ENCODE measurements at regions not wholly inside any gene's neighbourhood (a gene's known extent, or its start where the extent isn't known, plus 50 kb on each side); places are given as distances from the start of the nearest gene placed in this dataset.

DNA sequence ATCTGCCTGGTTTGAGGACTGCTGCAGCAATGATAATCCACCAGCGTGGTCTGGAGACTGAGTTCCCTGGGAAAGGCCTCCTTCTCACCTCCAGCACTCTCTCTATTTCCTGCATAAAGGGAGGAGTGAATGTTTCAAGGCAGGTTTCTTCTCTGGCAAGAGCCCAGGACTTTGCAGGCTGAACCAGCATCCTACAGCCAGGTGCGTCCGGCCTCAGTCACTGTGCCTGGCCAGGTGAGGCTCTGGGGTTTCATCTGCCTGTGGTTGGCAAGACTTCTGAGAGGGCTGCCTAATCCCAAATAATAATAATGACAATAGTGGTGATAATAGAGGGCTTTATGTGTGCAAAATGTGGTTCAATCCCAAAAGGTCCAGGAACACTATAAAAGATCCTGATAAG, 269.0 kb upstream of the TBC1D5 start:
- Mint-ChIP-seq H3K27ac (no peak overlapping the region; a peak in 1 of 7 replicates), H3K9me3 (no peaks in the 10 kb centered on the region; a peak in 2 of 5 replicates), H3K36me3 (ENCODE audit: insufficient read depth in 1 of 3, low read depth in 3 of 3) (peaks cover 0 to 21% (median 11%) of the 10 kb centered on the region in 3 experiments; a peak in 5 of 7 replicates), H3K4me1 (no peaks in the 10 kb centered on the region), H3K27me3 (ENCODE audit: low read depth) (no peaks in the 10 kb centered on the region), H3K4me3 (no peak overlapping the region)
- H3K27me3 ChIP-seq (ENCODE audit: insufficient read depth, low read length), result no peaks in the 10 kb centered on the region
- H3K9ac ChIP-seq (ENCODE audit: extremely low read depth, insufficient read length, low read length), result no peak overlapping the region
- no peak overlapping the region for H3K18ac ChIP-seq (ENCODE audit: insufficient read length, low read depth, low read length)
- no peak overlapping the region for H2AFZ ChIP-seq (ENCODE audit: low read length)
- H2BK15ac ChIP-seq (ENCODE audit: low read depth, low read length), result no peak overlapping the region
- H4K91ac ChIP-seq (ENCODE audit: insufficient read length, low read depth, low read length), result no peak overlapping the region
- no peaks in the 10 kb centered on the region for H3K9me3 ChIP-seq (ENCODE audit: control insufficient read depth, low read depth, low read length)
- WGBS (ENCODE audit: extremely low coverage, insufficient read length, low lambda C conversion rate), result no CpG with 5 or more reads among the region's 3 CpGs
- no peak overlapping the region for H4K8ac ChIP-seq (replicated peaks; ENCODE audit: insufficient read length, low read depth, low read length)
- no peak overlapping the region for H3K56ac ChIP-seq (ENCODE audit: insufficient read length, low read depth, low read length)
- no peak overlapping the region for H2BK5ac ChIP-seq (ENCODE audit: insufficient read length, low read length)
- H2BK120ac ChIP-seq (ENCODE audit: low read depth, low read length, poor library complexity, severe bottlenecking), result no peak overlapping the region
- no peaks in the 10 kb centered on the region for H3K4me1 ChIP-seq (ENCODE audit: insufficient read depth, low read length)
- no peaks in the 10 kb centered on the region for H3K79me2 ChIP-seq (ENCODE audit: insufficient read depth, low read length)
- no peak overlapping the region for H3K27ac ChIP-seq (ENCODE audit: insufficient read length, low read depth, low read length)
- TF ChIP-seq, protein P1, sequence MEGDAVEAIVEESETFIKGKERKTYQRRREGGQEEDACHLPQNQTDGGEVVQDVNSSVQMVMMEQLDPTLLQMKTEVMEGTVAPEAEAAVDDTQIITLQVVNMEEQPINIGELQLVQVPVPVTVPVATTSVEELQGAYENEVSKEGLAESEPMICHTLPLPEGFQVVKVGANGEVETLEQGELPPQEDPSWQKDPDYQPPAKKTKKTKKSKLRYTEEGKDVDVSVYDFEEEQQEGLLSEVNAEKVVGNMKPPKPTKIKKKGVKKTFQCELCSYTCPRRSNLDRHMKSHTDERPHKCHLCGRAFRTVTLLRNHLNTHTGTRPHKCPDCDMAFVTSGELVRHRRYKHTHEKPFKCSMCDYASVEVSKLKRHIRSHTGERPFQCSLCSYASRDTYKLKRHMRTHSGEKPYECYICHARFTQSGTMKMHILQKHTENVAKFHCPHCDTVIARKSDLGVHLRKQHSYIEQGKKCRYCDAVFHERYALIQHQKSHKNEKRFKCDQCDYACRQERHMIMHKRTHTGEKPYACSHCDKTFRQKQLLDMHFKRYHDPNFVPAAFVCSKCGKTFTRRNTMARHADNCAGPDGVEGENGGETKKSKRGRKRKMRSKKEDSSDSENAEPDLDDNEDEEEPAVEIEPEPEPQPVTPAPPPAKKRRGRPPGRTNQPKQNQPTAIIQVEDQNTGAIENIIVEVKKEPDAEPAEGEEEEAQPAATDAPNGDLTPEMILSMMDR (conservative IDR thresholded peaks at IDR 0.05), result no peak
- H3K4me2 ChIP-seq (ENCODE audit: insufficient read depth, insufficient read length, low read length), result no peak overlapping the region
- no peak overlapping the region for H3K4ac ChIP-seq (ENCODE audit: low read depth, low read length)
- no peak overlapping the region for H2BK12ac ChIP-seq (ENCODE audit: insufficient read length, low read depth, low read length)
- H3K14ac ChIP-seq (ENCODE audit: insufficient read depth, low read length), result no peak overlapping the region
- no peak overlapping the region for H2AK5ac ChIP-seq (ENCODE audit: insufficient read length, low read length)
- H3T11ph ChIP-seq (ENCODE audit: low read length), result no peak overlapping the region
- no peaks in the 10 kb centered on the region for H4K20me1 ChIP-seq (ENCODE audit: control insufficient read depth, insufficient read depth, insufficient read length)
- no peak overlapping the region for H2BK20ac ChIP-seq (ENCODE audit: low read depth, low read length, poor library complexity, severe bottlenecking)
- H3K23me2 ChIP-seq (ENCODE audit: insufficient read length, low read depth, low read length, poor library complexity, severe bottlenecking), result no peaks in the 10 kb centered on the region
- no peak for DNase-seq
- no peaks in the 10 kb centered on the region for H3K79me1 ChIP-seq (ENCODE audit: insufficient read depth, low read depth, low read length, poor library complexity, severe bottlenecking)
- H4K5ac ChIP-seq (ENCODE audit: insufficient read length, low read depth, low read length), result no peak overlapping the region
- no peak overlapping the region for H3K23ac ChIP-seq (ENCODE audit: insufficient read length, low read depth, low read length)
